BJ (cell line): ENCODE measurements at regions not wholly inside any gene's neighbourhood (a gene's known extent, or its start where the extent isn't known, plus 50 kb on each side); places are given as distances from the start of the nearest gene placed in this dataset.

Source experiments
- CTCF ChIA-PET: fragments of 350-600 bp; formaldehyde crosslinking; extraction: SDS; loops from one replicate; lab custom pipeline; 2021; ENCODE audit warnings: antibody characterized with exemption, inconsistent platforms; lab: Yijun Ruan, JAX
- POLR2A ChIA-PET: fragments of 300-600 bp; sonication (Branson Sonifier 250); formaldehyde crosslinking; extraction: SDS; loops from one replicate; lab custom pipeline; 2021; ENCODE audit warnings: antibody characterized with exemption; lab: Charles Lee
- DNase-seq: peaks from one replicate; pipeline ENCODE4 v3.0.0-alpha.2; 2011; ENCODE audit warnings: low read depth
- H3K27me3 ChIP-seq: 2 replicates; pipeline ENCODE4 v1.6.0; 2011; ENCODE audit warnings: low read length; ENCODE audit not compliant: control insufficient read depth, insufficient read depth
- H3K36me3 ChIP-seq: 2 replicates; pipeline ENCODE4 v1.5.1; 2011; ENCODE audit warnings: low read length; ENCODE audit not compliant: control insufficient read depth, insufficient read depth
- H3K4me3 ChIP-seq: 2 replicates; pipeline ENCODE4 v1.5.1; 2011; ENCODE audit warnings: low read depth, mild to moderate bottlenecking, control low read depth, low read length
- CTCF ChIP-seq: IDR thresholded peaks from 2 replicates; pipeline ENCODE4 v1.5.1; 2011; ENCODE audit warnings: low read depth, mild to moderate bottlenecking, control low read depth, inconsistent platforms, low read length, moderate library complexity; ENCODE audit not compliant: insufficient read depth

GRCh38 chr3:159660326-159660725 lies 328.3 kb upstream of the IL12A start:
- no peaks in the 10 kb centered on the region for H3K36me3 ChIP-seq
- POLR2A ChIA-PET = no interaction called here
- no peaks in the 10 kb centered on the region for H3K27me3 ChIP-seq
- no peak for TF ChIP-seq CTCF
- H3K4me3 ChIP-seq = no peak overlapping the region
- CTCF ChIA-PET = interaction anchor here (1.0 kb wide), 1 partner anchor 35 kb away, joined by 3 read pairs; no protein-coding TSS in a partner anchor
- DNase-seq = no peak

GRCh38 chr3:159660901-159661300 lies 327.7 kb upstream of the IL12A start:
- CTCF ChIA-PET = interaction anchor here (1.0 kb wide), 1 partner anchor 34 kb away, joined by 3 read pairs; no protein-coding TSS in a partner anchor
- no peak overlapping the region for H3K4me3 ChIP-seq
- POLR2A ChIA-PET = no interaction called here
- no peaks in the 10 kb centered on the region for H3K27me3 ChIP-seq
- DNase-seq = no peak
- no peak for TF ChIP-seq CTCF
- H3K36me3 ChIP-seq = no peaks in the 10 kb centered on the region

- no peak for TF ChIP-seq CTCF
- no peak overlapping the region for H3K4me3 ChIP-seq
- ChIA-PET POLR2A (interaction anchor here (0.6 kb wide), 1 partner anchor 49 kb away, joined by 4 read pairs; no protein-coding TSS in a partner anchor), CTCF (interaction anchor here (0.8 to 1.9 kb wide), 3 partner anchors 9 to 113 kb away, joined by 3 to 5 read pairs (median 4); no protein-coding TSS in a partner anchor)
- DNase-seq = no peak
- H3K36me3 ChIP-seq = no peaks in the 10 kb centered on the region
- no peaks in the 10 kb centered on the region for H3K27me3 ChIP-seq
Measured at GRCh38 chr3:159662549-159662948, 326.1 kb upstream of the IL12A start.

GRCh38 chr3:159664006-159664405 lies 324.6 kb upstream of the IL12A start:
- Histone ChIP-seq H3K4me3 (no peak overlapping the region), H3K36me3 (no peaks in the 10 kb centered on the region), H3K27me3 (no peaks in the 10 kb centered on the region)
- POLR2A ChIA-PET = no interaction called here
- DNase-seq = no peak
- TF ChIP-seq CTCF = no peak
- CTCF ChIA-PET = interaction anchor here (0.6 to 1.9 kb wide), 2 partner anchors 9 to 15 kb away, joined by 5 read pairs; no protein-coding TSS in a partner anchor

GRCh38 chr3:159664653-159665052 lies 324.0 kb upstream of the IL12A start:
- Histone ChIP-seq H3K27me3 (no peaks in the 10 kb centered on the region), H3K36me3 (no peaks in the 10 kb centered on the region), H3K4me3 (no peak overlapping the region)
- ChIA-PET POLR2A (no interaction called here), CTCF (interaction anchor here (0.6 kb wide), 1 partner anchor 15 kb away, joined by 5 read pairs; no protein-coding TSS in a partner anchor)
- TF ChIP-seq CTCF = no peak
- no peak for DNase-seq
